ENCODE measurements at regions not wholly inside any gene's neighbourhood (a gene's known extent, or its start where the extent isn't known, plus 50 kb on each side); places are given as distances from the start of the nearest gene placed in this dataset.

GRCh38 chr17:63134867-63135266 is 168.8 kb downstream of the TANC2 start:
- ATAC-seq: no peak

GRCh38 chr17:63136369-63137012 is 170.5 kb downstream of the TANC2 start:
- ATAC-seq: no peak

GRCh38 chr17:63137163-63137562 is 171.1 kb downstream of the TANC2 start:
- ATAC-seq: no peak

- ATAC-seq: no peak
These were observed 172.7 kb downstream of the TANC2 start for GRCh38 chr17:63138713-63139112.

- ATAC-seq: no peak
These were observed 173.3 kb downstream of the TANC2 start for GRCh38 chr17:63139356-63139755.

- peak in 1 of 2 donors; percentile 48 for ATAC-seq
These were observed 174.2 kb downstream of the TANC2 start for GRCh38 chr17:63140255-63140654.

GRCh38 chr17:63142836-63143235 is 176.8 kb downstream of the TANC2 start:
- no peak for ATAC-seq

GRCh38 chr17:63150490-63150889 is 184.5 kb downstream of the TANC2 start:
- no peak for ATAC-seq

- ATAC-seq: no peak
These were observed 185.0 kb downstream of the TANC2 start for GRCh38 chr17:63150994-63151464.

- ATAC-seq: no peak
These were observed 186.0 kb downstream of the TANC2 start for GRCh38 chr17:63151941-63152523.

- ATAC-seq: no peak
These were observed 187.5 kb downstream of the TANC2 start for GRCh38 chr17:63153488-63153887.

- ATAC-seq: no peak
These were observed 188.7 kb downstream of the TANC2 start for GRCh38 chr17:63154586-63155244.

- no peak for ATAC-seq
These were observed 191.0 kb downstream of the TANC2 start for GRCh38 chr17:63156986-63157385.

GRCh38 chr17:63162406-63163157 is 196.5 kb downstream of the TANC2 start:
- no peak for ATAC-seq

GRCh38 chr17:63163158-63163520 is 197.1 kb downstream of the TANC2 start:
- no peak for ATAC-seq

GRCh38 chr17:63165400-63165799 is 199.4 kb downstream of the TANC2 start:
- no peak for ATAC-seq

- no peak for ATAC-seq
These were observed 204.8 kb downstream of the TANC2 start for GRCh38 chr17:63170795-63171194.

- no peak for ATAC-seq
These were observed 205.7 kb downstream of the TANC2 start for GRCh38 chr17:63171428-63172393.

- ATAC-seq: no peak
These were observed 207.4 kb downstream of the TANC2 start for GRCh38 chr17:63173450-63173849.

- ATAC-seq: no peak
These were observed 207.9 kb downstream of the TANC2 start for GRCh38 chr17:63173903-63174302.

GRCh38 chr17:63178530-63178929 is 212.5 kb downstream of the TANC2 start:
- no peak for ATAC-seq

- no peak for ATAC-seq
These were observed 215.8 kb downstream of the TANC2 start for GRCh38 chr17:63181856-63182255.
